Suprapubic skin (tissue), 3 donors: ENCODE measurements at regions not wholly inside any gene's neighbourhood (a gene's known extent, or its start where the extent isn't known, plus 50 kb on each side); places are given as distances from the start of the nearest gene placed in this dataset.

Source experiments
- POLR2A ChIP-seq, 2 donors: fragments of 450-650 bp; IDR thresholded peaks; one replicate each; pipeline ENCODE4 v1.6.1; 2017; ENCODE audit warnings: antibody characterized with exemption in 2 of 2, mild to moderate bottlenecking in 2 of 2, moderate library complexity in 2 of 2
- TF ChIP-seq, protein P1 (sequence below), 2 donors: fragments of 200-600 bp in 1 of 2; fragments of 450-650 bp in 1 of 2; sonication (generic) in 1 of 2; IDR thresholded peaks; one replicate each; pipeline ENCODE4 v1.5.1; 2016 to 2019; ENCODE audit warnings: antibody characterized with exemption in 2 of 2, mild to moderate bottlenecking in 1 of 2, moderate library complexity in 1 of 2

DNA sequence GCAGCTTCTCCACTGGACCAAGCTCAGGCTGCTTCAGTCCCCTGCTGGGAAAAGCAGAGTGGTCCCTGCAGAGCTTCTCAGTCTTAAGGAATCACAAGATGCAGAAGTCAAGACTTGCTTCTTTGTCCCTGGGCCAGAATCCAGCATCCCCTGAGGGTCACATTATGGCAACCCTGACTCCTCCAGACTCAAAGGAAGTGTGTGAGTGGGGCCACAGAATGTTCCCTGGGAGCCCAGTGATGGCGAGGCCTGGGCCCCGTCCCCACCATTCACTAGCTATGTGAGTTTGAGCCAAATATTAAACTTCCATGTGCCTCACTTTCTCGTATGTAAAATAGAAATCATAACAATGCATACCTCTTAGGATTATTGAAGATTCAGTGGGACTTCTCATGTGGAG, 122.2 kb upstream of the NCAM1 start:
- TF ChIP-seq, protein P1, sequence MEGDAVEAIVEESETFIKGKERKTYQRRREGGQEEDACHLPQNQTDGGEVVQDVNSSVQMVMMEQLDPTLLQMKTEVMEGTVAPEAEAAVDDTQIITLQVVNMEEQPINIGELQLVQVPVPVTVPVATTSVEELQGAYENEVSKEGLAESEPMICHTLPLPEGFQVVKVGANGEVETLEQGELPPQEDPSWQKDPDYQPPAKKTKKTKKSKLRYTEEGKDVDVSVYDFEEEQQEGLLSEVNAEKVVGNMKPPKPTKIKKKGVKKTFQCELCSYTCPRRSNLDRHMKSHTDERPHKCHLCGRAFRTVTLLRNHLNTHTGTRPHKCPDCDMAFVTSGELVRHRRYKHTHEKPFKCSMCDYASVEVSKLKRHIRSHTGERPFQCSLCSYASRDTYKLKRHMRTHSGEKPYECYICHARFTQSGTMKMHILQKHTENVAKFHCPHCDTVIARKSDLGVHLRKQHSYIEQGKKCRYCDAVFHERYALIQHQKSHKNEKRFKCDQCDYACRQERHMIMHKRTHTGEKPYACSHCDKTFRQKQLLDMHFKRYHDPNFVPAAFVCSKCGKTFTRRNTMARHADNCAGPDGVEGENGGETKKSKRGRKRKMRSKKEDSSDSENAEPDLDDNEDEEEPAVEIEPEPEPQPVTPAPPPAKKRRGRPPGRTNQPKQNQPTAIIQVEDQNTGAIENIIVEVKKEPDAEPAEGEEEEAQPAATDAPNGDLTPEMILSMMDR (IDR thresholded peaks at IDR 0.05): no peak
- TF ChIP-seq POLR2A (IDR thresholded peaks at IDR 0.05): no peak
